CD14-positive monocyte (primary cell): ENCODE measurements at regions not wholly inside any gene's neighbourhood (a gene's known extent, or its start where the extent isn't known, plus 50 kb on each side); places are given as distances from the start of the nearest gene placed in this dataset.

Experiments
- DNase-seq, 3 donors: peaks; one replicate each; pipeline ENCODE4 v3.0.0-alpha.2; 2011 to 2022
- H2AFZ ChIP-seq: 2 replicates; pipeline ENCODE4 v1.6.0; 2012; ENCODE audit warnings: mild to moderate bottlenecking, low read depth, low read length, inconsistent platforms; ENCODE audit not compliant: insufficient read depth, poor library complexity, severe bottlenecking
- H3K27ac ChIP-seq, 2 donors: 1 replicate in 1 of 2; 2 replicates in 1 of 2; pipeline ENCODE4 v1.5.1; 2012 to 2013; ENCODE audit warnings: low read length in 2 of 2, control low read depth in 1 of 2, inconsistent platforms in 1 of 2, low read depth in 1 of 2, mild to moderate bottlenecking in 1 of 2
- H3K27me3 ChIP-seq, 2 donors: one replicate each; pipeline versions ENCODE4 v1.6.0 to v1.6.1; 2011 to 2013; ENCODE audit warnings: low read length in 2 of 2; ENCODE audit not compliant: control insufficient read depth in 2 of 2, insufficient read depth in 2 of 2
- H3K36me3 ChIP-seq, 2 donors: replicated peaks in 1 of 2; 1 replicate in 1 of 2; 2 replicates in 1 of 2; pipeline versions ENCODE4 v1.5.1 to v1.6.1; 2012 to 2013; ENCODE audit warnings: low read length in 2 of 2, control low read depth in 1 of 2, inconsistent platforms in 1 of 2, mild to moderate bottlenecking in 1 of 2; ENCODE audit not compliant: insufficient read depth in 2 of 2, control insufficient read depth in 1 of 2
- H3K4me1 ChIP-seq, 2 donors: 1 replicate in 1 of 2; 2 replicates in 1 of 2; pipeline versions ENCODE4 v1.5.1 to v1.6.1; 2012 to 2013; ENCODE audit warnings: low read length in 2 of 2, control low read depth in 1 of 2, inconsistent platforms in 1 of 2, mild to moderate bottlenecking in 1 of 2, moderate library complexity in 1 of 2; ENCODE audit not compliant: insufficient read depth in 2 of 2, control insufficient read depth in 1 of 2
- H3K4me2 ChIP-seq: replicated peaks from 2 replicates; pipeline ENCODE3; 2012; ENCODE audit warnings: low read length, moderate library complexity, mild to moderate bottlenecking; ENCODE audit not compliant: poor library complexity, severe bottlenecking; ENCODE audit errors: extremely low read depth
- H3K4me3 ChIP-seq, 3 experiments: fragments of 200-600 bp in 1 of 3; sonication (generic) in 1 of 3; replicated peaks in 1 of 3; 1 replicate in 2 of 3; 2 replicates in 1 of 3; pipeline ENCODE4 v1.5.1; 2011 to 2013; ENCODE audit warnings: low read length in 3 of 3, mild to moderate bottlenecking in 3 of 3, control low read depth in 2 of 3, low read depth in 2 of 3, inconsistent platforms in 1 of 3, moderate library complexity in 1 of 3
- H3K79me2 ChIP-seq: 2 replicates; pipeline ENCODE4 v1.6.0; 2012; ENCODE audit warnings: mild to moderate bottlenecking, control low read depth, inconsistent platforms, low read length, moderate library complexity; ENCODE audit not compliant: insufficient read depth
- H3K9ac ChIP-seq: 2 replicates; pipeline ENCODE4 v1.6.0; 2017; ENCODE audit warnings: low read length, mild to moderate bottlenecking; ENCODE audit not compliant: insufficient read depth, poor library complexity, severe bottlenecking
- H3K9me3 ChIP-seq, 2 donors: replicated peaks in 1 of 2; 1 replicate in 1 of 2; 2 replicates in 1 of 2; pipeline versions ENCODE4 v1.5.1 to v1.6.1; 2012 to 2013; ENCODE audit warnings: low read length in 2 of 2, control low read depth in 1 of 2; ENCODE audit not compliant: control insufficient read depth in 1 of 2, insufficient read depth in 1 of 2
- H4K20me1 ChIP-seq: 2 replicates; pipeline ENCODE4 v1.6.0; 2012; ENCODE audit warnings: mild to moderate bottlenecking, low read length, control low read depth, moderate library complexity; ENCODE audit not compliant: insufficient read depth
- H3K27ac Mint-ChIP-seq, 7 donors: one replicate each; pipeline ENCODE4 v1.8.0; 2020; ENCODE audit warnings: mild to moderate bottlenecking in 7 of 7, mixed read lengths in 7 of 7, moderate library complexity in 6 of 7, inconsistent platforms in 2 of 7
- H3K27me3 Mint-ChIP-seq, 3 donors: one replicate each; pipeline ENCODE4 v1.8.0; 2021 to 2022; ENCODE audit warnings: low read depth in 3 of 3, mild to moderate bottlenecking in 3 of 3, mixed read lengths in 3 of 3, moderate library complexity in 3 of 3, inconsistent platforms in 1 of 3
- H3K36me3 Mint-ChIP-seq, 2 donors: one replicate each; pipeline ENCODE4 v1.8.0; 2020; ENCODE audit warnings: mixed read lengths in 2 of 2, inconsistent platforms in 1 of 2, mild to moderate bottlenecking in 1 of 2
- H3K4me1 Mint-ChIP-seq: one replicate; pipeline ENCODE4 v1.8.0; 2020; ENCODE audit warnings: mild to moderate bottlenecking, mixed read lengths
- H3K4me3 Mint-ChIP-seq, 2 donors: one replicate each; pipeline ENCODE4 v1.8.0; 2020; ENCODE audit warnings: mild to moderate bottlenecking in 2 of 2, mixed read lengths in 2 of 2, moderate library complexity in 1 of 2
- H3K9me3 Mint-ChIP-seq, 7 donors: one replicate each; pipeline ENCODE4 v1.8.0; 2020 to 2022; ENCODE audit warnings: mixed read lengths in 7 of 7, mild to moderate bottlenecking in 6 of 7, moderate library complexity in 6 of 7, inconsistent platforms in 2 of 7
- WGBS: methylation state at CpG from one replicate; pipeline ENCODE4 v1.1.5; 2013; ENCODE audit warnings: missing lambda C conversion rate; ENCODE audit not compliant: insufficient coverage; 5-methylcytosine and 5-hydroxymethylcytosine counted together
- intact Hi-C, 2 donors: fragments of 100-400 bp; cut with micrococcal nuclease; formaldehyde crosslinking; loops; one replicate each; pipeline versions ENCODE4 v1.15.0 to v1.15.1; 2023
- TF ChIP-seq, protein P1 (sequence below): fragments of 200-600 bp; IDR thresholded peaks from one replicate; pipeline ENCODE4 v1.8.0; 2022; ENCODE audit warnings: antibody characterized with exemption, mild to moderate bottlenecking

DNA sequence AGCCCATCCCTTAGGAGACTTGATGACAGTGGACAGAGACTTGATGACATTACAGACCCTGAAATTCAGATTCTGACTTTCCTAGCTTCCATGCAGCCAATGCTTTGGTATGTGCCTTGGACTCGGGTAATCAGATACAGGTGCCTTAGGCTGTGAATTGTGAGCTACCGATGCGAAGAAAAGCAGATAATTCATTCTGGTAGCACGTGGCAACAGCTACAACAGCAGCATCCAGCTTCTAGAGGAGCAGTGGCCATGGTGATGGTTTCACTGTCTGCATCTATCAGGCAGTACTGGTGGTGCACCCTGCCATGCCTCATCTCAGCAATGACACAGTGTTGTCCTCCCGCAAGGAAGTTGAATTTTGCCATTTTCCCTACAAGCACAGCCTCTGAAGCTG, 126.9 kb upstream of the TAPT1 start:
- no peak overlapping the region for H3K27ac ChIP-seq
- no peak overlapping the region for H3K4me2 ChIP-seq
- TF ChIP-seq, protein P1, sequence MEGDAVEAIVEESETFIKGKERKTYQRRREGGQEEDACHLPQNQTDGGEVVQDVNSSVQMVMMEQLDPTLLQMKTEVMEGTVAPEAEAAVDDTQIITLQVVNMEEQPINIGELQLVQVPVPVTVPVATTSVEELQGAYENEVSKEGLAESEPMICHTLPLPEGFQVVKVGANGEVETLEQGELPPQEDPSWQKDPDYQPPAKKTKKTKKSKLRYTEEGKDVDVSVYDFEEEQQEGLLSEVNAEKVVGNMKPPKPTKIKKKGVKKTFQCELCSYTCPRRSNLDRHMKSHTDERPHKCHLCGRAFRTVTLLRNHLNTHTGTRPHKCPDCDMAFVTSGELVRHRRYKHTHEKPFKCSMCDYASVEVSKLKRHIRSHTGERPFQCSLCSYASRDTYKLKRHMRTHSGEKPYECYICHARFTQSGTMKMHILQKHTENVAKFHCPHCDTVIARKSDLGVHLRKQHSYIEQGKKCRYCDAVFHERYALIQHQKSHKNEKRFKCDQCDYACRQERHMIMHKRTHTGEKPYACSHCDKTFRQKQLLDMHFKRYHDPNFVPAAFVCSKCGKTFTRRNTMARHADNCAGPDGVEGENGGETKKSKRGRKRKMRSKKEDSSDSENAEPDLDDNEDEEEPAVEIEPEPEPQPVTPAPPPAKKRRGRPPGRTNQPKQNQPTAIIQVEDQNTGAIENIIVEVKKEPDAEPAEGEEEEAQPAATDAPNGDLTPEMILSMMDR: no peak
- H3K79me2 ChIP-seq: no peaks in the 10 kb centered on the region
- DNase-seq: no peak
- H3K27ac Mint-ChIP-seq: no peak overlapping the region
- peaks cover 0 to 7% (median 2%) of the 10 kb centered on the region in 7 donors for H3K9me3 Mint-ChIP-seq
- 82% methylated on average over 4 of the region's 5 CpGs for WGBS
- no peaks in the 10 kb centered on the region for H3K9me3 ChIP-seq
- no peaks in the 10 kb centered on the region for H3K4me1 Mint-ChIP-seq
- no peaks in the 10 kb centered on the region for H4K20me1 ChIP-seq
- H3K4me3 ChIP-seq: no peak overlapping the region
- no peak overlapping the region for H3K4me3 Mint-ChIP-seq
- H3K36me3 ChIP-seq: no peaks in the 10 kb centered on the region
- H3K4me1 ChIP-seq: no peaks in the 10 kb centered on the region
- no peak overlapping the region for H3K9ac ChIP-seq
- H3K36me3 Mint-ChIP-seq: no peaks in the 10 kb centered on the region
- H3K27me3 ChIP-seq: no peaks in the 10 kb centered on the region
- peaks cover 0 to 2% (median 2%) of the 10 kb centered on the region in 3 donors for H3K27me3 Mint-ChIP-seq
- no peak overlapping the region for H2AFZ ChIP-seq
- intact Hi-C loops: no loop called here

DNA sequence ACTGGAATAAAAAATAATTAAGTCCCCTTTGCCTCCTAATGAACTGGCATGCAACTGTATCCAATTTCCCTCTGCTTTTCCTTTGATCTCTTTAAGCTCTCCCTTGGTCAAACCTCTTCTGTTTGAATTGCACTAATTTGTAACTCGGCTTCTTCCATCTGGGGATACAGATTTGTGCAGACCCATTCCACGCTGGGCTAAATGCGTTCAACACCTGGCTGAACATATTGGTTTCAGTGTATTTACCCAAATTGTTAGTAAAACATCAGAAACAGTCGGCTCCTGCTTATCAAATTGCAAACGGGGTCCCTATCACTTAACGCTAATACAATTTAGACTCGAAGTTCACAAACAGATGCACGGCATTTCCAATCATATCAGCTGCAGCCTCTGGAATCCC, 124.9 kb upstream of the TAPT1 start:
- H3K36me3 Mint-ChIP-seq: no peaks in the 10 kb centered on the region
- no peaks in the 10 kb centered on the region for H3K4me1 Mint-ChIP-seq
- Histone ChIP-seq H3K9ac (no peak overlapping the region), H3K79me2 (no peaks in the 10 kb centered on the region), H3K36me3 (no peaks in the 10 kb centered on the region), H4K20me1 (no peaks in the 10 kb centered on the region), H3K4me1 (no peaks in the 10 kb centered on the region), H3K27ac (no peak overlapping the region), H3K4me2 (no peak overlapping the region), H3K27me3 (no peaks in the 10 kb centered on the region), H3K9me3 (no peaks in the 10 kb centered on the region), H3K4me3 (no peak overlapping the region), H2AFZ (no peak overlapping the region)
- peaks cover 0 to 7% (median 2%) of the 10 kb centered on the region in 7 donors for H3K9me3 Mint-ChIP-seq
- DNase-seq: no peak
- no peak overlapping the region for H3K27ac Mint-ChIP-seq
- TF ChIP-seq, protein P1: no peak
- H3K27me3 Mint-ChIP-seq: peaks cover 2 to 3% (median 2%) of the 10 kb centered on the region in 3 donors
- H3K4me3 Mint-ChIP-seq: no peak overlapping the region
- WGBS: 92% methylated on average over 7 of the region's 8 CpGs
- intact Hi-C loops: no loop called here
